ENCODE measurements at regions not wholly inside any gene's neighbourhood (a gene's known extent, or its start where the extent isn't known, plus 50 kb on each side); places are given as distances from the start of the nearest gene placed in this dataset.
A peak's percentile ranks its signal among the peaks of the same experiment; 100 is the strongest.

- TF ChIP-seq ZNF302 (tag by site-specific recombination; IDR thresholded peaks at IDR 0.05; ENCODE audit: low read depth) (no peak), KLF9 (tag by site-specific recombination; IDR thresholded peaks at IDR 0.05; ENCODE audit: low read depth) (no peak)
Measured at GRCh38 chr1:198950036-198950435, 311.2 kb downstream of the PTPRC start (continued).

GRCh38 chr1:198955085-198955484, 316.2 kb downstream of the PTPRC start:
- Histone ChIP-seq H3K27ac (ENCODE audit: extremely low read depth, low read depth, low read length) (no peak overlapping the region), H3K4me3 (ENCODE audit: low read depth, low read length) (no peak overlapping the region), H3K4me1 (ENCODE audit: control insufficient read depth, insufficient read depth, low read length) (no peaks in the 10 kb centered on the region), H3K9me3 (ENCODE audit: control insufficient read depth, insufficient read depth, low read depth, low read length) (no peaks in the 10 kb centered on the region), H3K36me3 (ENCODE audit: control insufficient read depth in 2 of 2, insufficient read depth in 1 of 2, low read length in 2 of 2) (no peaks in the 10 kb centered on the region)
- TF ChIP-seq ZNF280D (tag by site-specific recombination; IDR thresholded peaks at IDR 0.05) (0 out of 2 replicates have a peak, but pooled peaks have one; percentile 60), SETDB1 (IDR thresholded peaks at IDR 0.05; ENCODE audit: insufficient read length, low read length) (peak; percentile 79), ZNF16 (tag by site-specific recombination; IDR thresholded peaks at IDR 0.05; ENCODE audit: low read depth) (no peak)
- ChIA-PET CTCF (no interaction called here), POLR2A (no interaction called here)

- no peak overlapping the region for H3K27ac ChIP-seq (ENCODE audit: extremely low read depth, low read depth, low read length)
- POLR2A ChIA-PET: no interaction called here
- TF ChIP-seq ZNF518A (tag by site-specific recombination; conservative IDR thresholded peaks at IDR 0.05; ENCODE audit: low read depth) (no peak), ZBTB7A (tag by site-specific recombination; IDR thresholded peaks at IDR 0.05; ENCODE audit: low read depth) (no peak), ZNF214 (tag by site-specific recombination; IDR thresholded peaks at IDR 0.05; ENCODE audit: borderline replicate concordance) (no peak), ZNF335 (tag by site-specific recombination; conservative IDR thresholded peaks at IDR 0.05) (no peak), ZNF350 (tag by site-specific recombination; IDR thresholded peaks at IDR 0.05) (no peak), ZNF596 (tag by site-specific recombination; IDR thresholded peaks at IDR 0.05) (no peak), ZNF501 (tag by site-specific recombination; IDR thresholded peaks at IDR 0.05) (no peak), ZNF121 (tag by site-specific recombination; IDR thresholded peaks at IDR 0.05) (no peak), ZNF623 (tag by site-specific recombination; IDR thresholded peaks at IDR 0.05) (no peak), SCRT2 (tag by site-specific recombination; IDR thresholded peaks at IDR 0.05) (no peak), ZNF416 (tag by site-specific recombination; IDR thresholded peaks at IDR 0.05) (no peak), ZNF146 (tag by site-specific recombination; IDR thresholded peaks at IDR 0.05) (no peak), SP3 (tag by site-specific recombination; IDR thresholded peaks at IDR 0.05) (no peak)
- TF ChIP-seq, protein P1, sequence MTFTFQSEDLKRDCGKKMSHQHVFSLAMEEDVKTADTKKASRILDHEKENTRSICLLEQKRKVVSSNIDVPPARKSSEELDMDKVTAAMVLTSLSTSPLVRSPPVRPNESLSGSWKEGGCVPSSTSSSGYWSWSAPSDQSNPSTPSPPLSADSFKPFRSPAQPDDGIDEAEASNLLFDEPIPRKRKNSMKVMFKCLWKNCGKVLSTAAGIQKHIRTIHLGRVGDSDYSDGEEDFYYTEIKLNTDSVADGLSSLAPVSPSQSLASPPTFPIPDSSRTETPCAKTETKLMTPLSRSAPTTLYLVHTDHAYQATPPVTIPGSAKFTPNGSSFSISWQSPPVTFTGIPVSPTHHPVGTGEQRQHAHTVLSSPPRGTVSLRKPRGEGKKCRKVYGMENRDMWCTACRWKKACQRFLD (tag by site-specific recombination; IDR thresholded peaks at IDR 0.05): no peak
- no peak overlapping the region for H3K4me3 ChIP-seq (ENCODE audit: low read depth, low read length)
- no peaks in the 10 kb centered on the region for H3K4me1 ChIP-seq (ENCODE audit: control insufficient read depth, insufficient read depth, low read length)
- H3K9me3 ChIP-seq (ENCODE audit: control insufficient read depth, insufficient read depth, low read depth, low read length): no peaks in the 10 kb centered on the region
- H3K36me3 ChIP-seq (ENCODE audit: control insufficient read depth in 2 of 2, insufficient read depth in 1 of 2, low read length in 2 of 2): no peaks in the 10 kb centered on the region
- CTCF ChIA-PET: no interaction called here
Measured at GRCh38 chr1:198957044-198957443, 318.2 kb downstream of the PTPRC start.

All from HEK293 (cell line).